NCI-H187 (cell line): ENCODE measurements at regions not wholly inside any gene's neighbourhood (a gene's known extent, or its start where the extent isn't known, plus 50 kb on each side); places are given as distances from the start of the nearest gene placed in this dataset.

Source experiments
- DNase-seq, 2 experiments: peaks; one replicate each; lab custom pipeline; 2025; lab: John Stamatoyannopoulos, UW

GRCh38 chr11:104529906-104530305, 366.0 kb upstream of the PDGFD start:
- DNase-seq, result no peak

- no peak for DNase-seq
These were observed 365.3 kb upstream of the PDGFD start for GRCh38 chr11:104529213-104529612.

- DNase-seq, result no peak
These were observed 362.1 kb upstream of the PDGFD start for GRCh38 chr11:104526006-104526405.

- DNase-seq, result no peak
These were observed 361.5 kb upstream of the PDGFD start for GRCh38 chr11:104525416-104525815.

GRCh38 chr11:104524254-104524653, 360.3 kb upstream of the PDGFD start:
- no peak for DNase-seq

- no peak for DNase-seq
These were observed 359.7 kb upstream of the PDGFD start for GRCh38 chr11:104523611-104524010.

GRCh38 chr11:104522650-104523049, 358.7 kb upstream of the PDGFD start:
- no peak for DNase-seq

- DNase-seq, result no peak
These were observed 358.2 kb upstream of the PDGFD start for GRCh38 chr11:104522123-104522522.

GRCh38 chr11:104510169-104510568, 346.2 kb upstream of the PDGFD start:
- no peak for DNase-seq

GRCh38 chr11:104490182-104490581, 326.2 kb upstream of the PDGFD start:
- no peak for DNase-seq

GRCh38 chr11:104488561-104488960, 324.6 kb upstream of the PDGFD start:
- no peak for DNase-seq

GRCh38 chr11:104487046-104487806, 323.3 kb upstream of the PDGFD start:
- no peak for DNase-seq

- no peak for DNase-seq
These were observed 321.0 kb upstream of the PDGFD start for GRCh38 chr11:104484804-104485554.

- DNase-seq, result no peak
These were observed 313.0 kb upstream of the PDGFD start for GRCh38 chr11:104476898-104477297.

- no peak for DNase-seq
These were observed 312.5 kb upstream of the PDGFD start for GRCh38 chr11:104476454-104476853.

GRCh38 chr11:104467404-104467803, 303.5 kb upstream of the PDGFD start:
- no peak for DNase-seq

- DNase-seq, result no peak
These were observed 301.4 kb upstream of the PDGFD start for GRCh38 chr11:104465321-104465720.

GRCh38 chr11:104464691-104465090, 300.7 kb upstream of the PDGFD start:
- no peak for DNase-seq

- no peak for DNase-seq
These were observed 298.4 kb upstream of the PDGFD start for GRCh38 chr11:104462341-104462740.

- DNase-seq, result no peak
These were observed 287.4 kb upstream of the PDGFD start for GRCh38 chr11:104451197-104451893.

GRCh38 chr11:104443387-104443786, 279.4 kb upstream of the PDGFD start:
- no peak for DNase-seq

GRCh38 chr11:104442321-104442720, 278.4 kb upstream of the PDGFD start:
- DNase-seq, result no peak

GRCh38 chr11:104435494-104435893, 271.5 kb upstream of the PDGFD start:
- DNase-seq, result no peak
